OCI-LY1 (cell line): ENCODE measurements at regions not wholly inside any gene's neighbourhood (a gene's known extent, or its start where the extent isn't known, plus 50 kb on each side); places are given as distances from the start of the nearest gene placed in this dataset.

Experiments used
- H2AFZ ChIP-seq: fragments of 200-600 bp; sonication (generic), shearing (Covaris generic); 2 replicates; pipeline ENCODE4 v1.6.0; 2014; ENCODE audit warnings: antibody characterized with exemption, mild to moderate bottlenecking, low read length
- H3F3A ChIP-seq: fragments of 200-600 bp; sonication (generic), shearing (Covaris generic); 2 replicates; pipeline ENCODE4 v1.6.0; 2014; ENCODE audit warnings: mild to moderate bottlenecking, antibody characterized with exemption, low read length, moderate library complexity; ENCODE audit not compliant: insufficient read depth
- H3K27ac ChIP-seq: fragments of 200-600 bp; sonication (generic); 2 replicates; pipeline ENCODE4 v1.5.1; 2014; ENCODE audit warnings: low read length, mixed run types, mild to moderate bottlenecking, low read depth; ENCODE audit not compliant: poor library complexity, severe bottlenecking
- H3K27me3 ChIP-seq: fragments of 200-600 bp; sonication (generic); 2 replicates; pipeline ENCODE4 v1.6.0; 2014; ENCODE audit warnings: antibody characterized with exemption, mild to moderate bottlenecking, low read length, moderate library complexity; ENCODE audit not compliant: insufficient read depth
- H3K36me3 ChIP-seq: fragments of 200-600 bp; sonication (generic); 2 replicates; pipeline ENCODE4 v1.6.1; 2014; ENCODE audit warnings: mild to moderate bottlenecking, antibody characterized with exemption, low read length, moderate library complexity, mixed read lengths; ENCODE audit not compliant: insufficient read depth
- H3K4me1 ChIP-seq: fragments of 200-600 bp; sonication (generic); 2 replicates; pipeline ENCODE4 v1.5.1; 2014; ENCODE audit warnings: mild to moderate bottlenecking, low read length, moderate library complexity; ENCODE audit not compliant: insufficient read depth, severe bottlenecking
- H3K4me2 ChIP-seq: fragments of 200-600 bp; sonication (generic), shearing (Covaris generic); 2 replicates; pipeline ENCODE4 v1.6.1; 2014; ENCODE audit warnings: low read length
- H3K4me3 ChIP-seq: fragments of 200-600 bp; sonication (generic); 2 replicates; pipeline ENCODE4 v1.5.1; 2014; ENCODE audit warnings: low read length, low read depth, mild to moderate bottlenecking, mixed read lengths; ENCODE audit not compliant: poor library complexity, severe bottlenecking
- H3K79me2 ChIP-seq: fragments of 200-600 bp; shearing (Covaris generic); 2 replicates; pipeline ENCODE4 v1.6.1; 2016; ENCODE audit warnings: mixed run types, low read length, mixed read lengths; ENCODE audit not compliant: insufficient read depth
- H3K9ac ChIP-seq: fragments of 200-600 bp; sonication (generic), shearing (Covaris generic); 2 replicates; pipeline ENCODE4 v1.6.1; 2014; ENCODE audit warnings: mild to moderate bottlenecking, low read length, mixed read lengths
- H3K9me2 ChIP-seq: fragments of 200-600 bp; sonication (generic), shearing (Covaris generic); 2 replicates; pipeline ENCODE4 v1.6.1; 2014; ENCODE audit warnings: low read depth, mild to moderate bottlenecking, low read length, mixed read lengths
- H3K9me3 ChIP-seq: fragments of 200-600 bp; shearing (Covaris generic); 2 replicates; pipeline ENCODE4 v1.6.1; 2014; ENCODE audit warnings: low read length, mixed read lengths
- H4K20me1 ChIP-seq: fragments of 200-600 bp; sonication (generic), shearing (Covaris generic); 2 replicates; pipeline ENCODE4 v1.6.0; 2016; ENCODE audit warnings: mild to moderate bottlenecking, low read length; ENCODE audit not compliant: insufficient read depth
- EZH2 ChIP-seq: fragments of 200-600 bp; sonication (generic), shearing (Covaris generic); IDR thresholded peaks from 2 replicates; pipeline ENCODE4 v1.8.0; 2017; ENCODE audit warnings: borderline replicate concordance, mixed run types, mild to moderate bottlenecking, antibody characterized with exemption, low read length, moderate library complexity, mixed read lengths
- TF ChIP-seq, protein P1 (sequence below): fragments of 200-600 bp; sonication (generic), shearing (Covaris generic); IDR thresholded peaks from 2 replicates; pipeline ENCODE4 v1.5.1; 2017; ENCODE audit warnings: mild to moderate bottlenecking, antibody characterized with exemption, low read length, moderate library complexity, mixed read lengths

DNA sequence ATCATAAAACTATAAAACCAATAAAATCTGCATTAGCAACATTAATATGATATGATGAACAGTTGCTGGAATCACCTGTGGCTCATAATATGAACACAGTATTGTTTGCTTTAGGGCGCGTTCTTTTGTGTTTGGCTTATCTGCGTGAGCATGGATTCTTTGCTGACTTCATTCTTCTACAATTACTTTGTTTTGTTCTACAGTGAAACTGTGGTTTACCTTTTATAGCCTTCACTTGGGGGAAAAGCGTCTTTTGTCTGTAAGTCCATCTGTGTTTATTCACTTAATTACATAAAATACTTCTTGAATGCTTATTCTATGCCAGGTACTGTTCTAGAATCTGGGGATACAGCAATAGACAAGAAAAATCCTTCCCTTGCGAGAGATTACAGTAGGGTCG, 74.0 kb upstream of the SEC11C start:
- no peaks in the 10 kb centered on the region; the same call in 1 of the 2 replicates for H3K79me2 ChIP-seq
- TF ChIP-seq, protein P1, sequence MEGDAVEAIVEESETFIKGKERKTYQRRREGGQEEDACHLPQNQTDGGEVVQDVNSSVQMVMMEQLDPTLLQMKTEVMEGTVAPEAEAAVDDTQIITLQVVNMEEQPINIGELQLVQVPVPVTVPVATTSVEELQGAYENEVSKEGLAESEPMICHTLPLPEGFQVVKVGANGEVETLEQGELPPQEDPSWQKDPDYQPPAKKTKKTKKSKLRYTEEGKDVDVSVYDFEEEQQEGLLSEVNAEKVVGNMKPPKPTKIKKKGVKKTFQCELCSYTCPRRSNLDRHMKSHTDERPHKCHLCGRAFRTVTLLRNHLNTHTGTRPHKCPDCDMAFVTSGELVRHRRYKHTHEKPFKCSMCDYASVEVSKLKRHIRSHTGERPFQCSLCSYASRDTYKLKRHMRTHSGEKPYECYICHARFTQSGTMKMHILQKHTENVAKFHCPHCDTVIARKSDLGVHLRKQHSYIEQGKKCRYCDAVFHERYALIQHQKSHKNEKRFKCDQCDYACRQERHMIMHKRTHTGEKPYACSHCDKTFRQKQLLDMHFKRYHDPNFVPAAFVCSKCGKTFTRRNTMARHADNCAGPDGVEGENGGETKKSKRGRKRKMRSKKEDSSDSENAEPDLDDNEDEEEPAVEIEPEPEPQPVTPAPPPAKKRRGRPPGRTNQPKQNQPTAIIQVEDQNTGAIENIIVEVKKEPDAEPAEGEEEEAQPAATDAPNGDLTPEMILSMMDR = no peak
- TF ChIP-seq EZH2 = no peak
- H3K27ac ChIP-seq = no peak overlapping the region

DNA sequence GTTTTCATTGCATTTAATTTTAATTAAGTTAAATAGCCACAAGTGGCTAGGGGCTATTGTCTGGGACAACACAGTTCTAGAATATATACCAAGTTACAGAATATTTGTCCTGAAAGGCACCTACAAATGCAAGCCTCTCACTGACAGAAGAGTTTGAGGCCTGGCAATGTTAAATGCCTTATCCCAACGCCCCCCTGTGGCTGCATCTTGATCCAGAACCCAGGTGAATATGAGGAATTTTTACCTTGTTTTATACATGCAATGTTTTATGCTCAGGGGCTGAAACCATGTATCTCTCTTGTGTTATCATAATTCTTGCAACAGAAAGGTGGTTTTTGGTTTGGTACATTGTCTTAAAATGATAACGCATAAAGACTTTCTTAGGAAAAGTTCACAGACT, 71.8 kb upstream of the SEC11C start:
- Histone ChIP-seq H3K9me2 (no peaks in the 10 kb centered on the region), H3K4me3 (no peak overlapping the region), H2AFZ (no peak overlapping the region), H3K27me3 (peaks cover 6% of the 10 kb centered on the region; the same call in 1 of the 2 replicates), H3K9ac (no peak overlapping the region), H3K4me1 (no peaks in the 10 kb centered on the region), H3K79me2 (no peaks in the 10 kb centered on the region; the same call in 1 of the 2 replicates), H3K36me3 (no peaks in the 10 kb centered on the region), H3K27ac (no peak overlapping the region), H3F3A (no peaks in the 10 kb centered on the region), H4K20me1 (no peaks in the 10 kb centered on the region), H3K4me2 (no peak overlapping the region), H3K9me3 (no peaks in the 10 kb centered on the region)
- TF ChIP-seq EZH2 = no peak
- TF ChIP-seq, protein P1 = peak; percentile 70

More for the DNA sequence above, 74.0 kb upstream of the SEC11C start:
- Histone ChIP-seq H3K4me2 (no peak overlapping the region), H4K20me1 (no peaks in the 10 kb centered on the region), H3K27me3 (peaks cover 6% of the 10 kb centered on the region; the same call in 1 of the 2 replicates), H3K9ac (no peak overlapping the region), H3F3A (no peaks in the 10 kb centered on the region), H3K36me3 (no peaks in the 10 kb centered on the region), H2AFZ (no peak overlapping the region), H3K4me3 (no peak overlapping the region), H3K9me2 (no peaks in the 10 kb centered on the region), H3K9me3 (no peaks in the 10 kb centered on the region), H3K4me1 (no peaks in the 10 kb centered on the region)

DNA sequence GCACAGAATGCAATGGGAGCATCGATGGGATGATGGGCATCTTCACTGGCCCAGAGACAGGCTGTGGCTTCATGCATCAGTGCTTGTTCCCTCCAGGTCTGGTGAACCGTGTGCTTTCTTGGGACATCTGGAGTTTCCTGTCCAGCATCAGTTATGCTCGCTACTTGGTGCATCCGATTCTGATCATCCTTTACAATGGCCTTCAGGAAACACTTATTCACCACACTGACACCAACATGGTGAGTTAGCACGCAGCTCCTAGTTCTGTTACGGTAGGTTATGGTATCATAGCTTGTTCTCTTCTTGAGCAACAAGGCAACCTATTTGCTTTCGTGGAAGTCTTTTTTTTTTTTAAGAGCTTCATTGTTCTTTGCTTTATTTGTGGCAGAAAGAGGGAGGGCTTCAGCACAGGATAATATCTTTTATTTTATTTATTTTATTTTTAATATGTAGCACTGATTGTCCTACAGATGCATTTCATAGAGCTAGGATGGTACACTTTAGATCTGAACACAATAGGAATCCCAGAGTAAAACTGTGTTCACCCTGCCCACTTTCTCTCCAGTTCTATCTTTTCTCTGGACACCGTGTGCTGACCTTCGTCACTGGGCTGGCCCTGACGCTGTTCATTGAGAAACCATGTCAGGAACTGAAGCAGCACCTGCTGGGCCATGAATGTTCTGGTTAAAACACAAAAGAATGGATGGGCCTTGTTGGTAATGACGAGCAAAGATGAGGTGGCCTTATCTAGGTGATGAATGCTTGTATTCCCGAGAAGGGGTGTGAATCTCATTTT, 71.2 kb upstream of the SEC11C start:
- Histone ChIP-seq H2AFZ (no peak overlapping the region), H3K4me1 (no peaks in the 10 kb centered on the region), H3K4me2 (no peak overlapping the region), H3K4me3 (no peak overlapping the region), H4K20me1 (no peaks in the 10 kb centered on the region), H3K9ac (no peak overlapping the region), H3K36me3 (no peaks in the 10 kb centered on the region), H3K27me3 (peaks cover under 1% of the 10 kb centered on the region; the same call in 1 of the 2 replicates), H3K9me2 (no peaks in the 10 kb centered on the region), H3K79me2 (no peaks in the 10 kb centered on the region; the same call in 1 of the 2 replicates), H3K27ac (no peak overlapping the region), H3K9me3 (no peaks in the 10 kb centered on the region), H3F3A (no peaks in the 10 kb centered on the region)
- TF ChIP-seq, protein P1 = no peak
